ENCODE measurements at regions not wholly inside any gene's neighbourhood (a gene's known extent, or its start where the extent isn't known, plus 50 kb on each side); places are given as distances from the start of the nearest gene placed in this dataset.

DNA sequence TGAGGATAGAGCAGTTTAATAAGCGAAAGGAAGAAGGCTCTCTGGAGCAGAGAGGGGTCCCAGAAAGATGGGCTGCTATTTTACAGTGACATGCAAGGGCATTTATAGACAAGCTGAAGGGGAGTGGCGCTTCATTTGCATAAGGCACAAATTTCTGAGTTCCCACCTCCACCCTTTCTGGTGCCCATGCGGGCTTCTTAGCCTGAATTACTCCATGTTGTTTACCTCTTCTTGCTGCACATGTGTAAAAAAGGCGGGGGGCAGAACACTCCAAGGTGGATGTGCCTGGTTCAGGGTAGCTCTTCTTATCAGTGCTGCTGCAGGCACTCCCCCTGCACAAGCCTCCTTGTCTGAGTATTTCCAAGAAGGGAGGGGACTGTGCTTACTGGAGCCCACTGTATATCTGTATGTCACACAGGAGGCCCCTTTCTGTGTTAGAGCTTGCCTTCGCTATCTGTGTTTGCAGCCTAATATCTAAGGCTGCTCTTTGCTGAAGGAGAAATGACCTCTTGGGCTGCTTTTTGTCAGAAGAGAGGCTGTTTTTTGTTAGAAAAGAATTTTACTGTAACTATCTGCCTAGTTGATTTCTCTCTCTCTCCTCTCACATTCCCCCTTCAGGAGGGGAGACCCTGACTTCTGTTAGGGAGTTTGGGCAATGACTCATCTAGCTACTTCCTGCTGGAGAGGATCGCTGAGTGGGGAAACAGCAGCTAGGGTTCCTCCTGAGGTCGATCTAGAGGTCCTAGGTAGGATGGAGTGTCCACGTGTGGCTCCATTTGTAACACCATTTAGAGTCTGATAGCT, 1057.0 kb upstream of the CNTN5 start:
- 0 out of 2 replicates have a peak overlapping the region, but pooled peaks have one; percentile 59 for H2AFZ ChIP-seq
- H3K36me3 Mint-ChIP-seq (ENCODE audit: low read depth) = no peaks in the 10 kb centered on the region
- H3K27me3 Mint-ChIP-seq (ENCODE audit: insufficient read depth, low read depth, poor library complexity) = no peaks in the 10 kb centered on the region
- H3F3A ChIP-seq (replicated peaks; ENCODE audit: low read depth) = no peaks in the 10 kb centered on the region
- H3K36me3 ChIP-seq (ENCODE audit: insufficient read depth) = no peaks in the 10 kb centered on the region
- H3K4me3 Mint-ChIP-seq = no peak overlapping the region
- ATAC-seq (no peak), DNase-seq (ENCODE audit: low spot score) (no peak)
- peaks cover 3% of the 10 kb centered on the region; the same call in 1 of the 3 replicates for H3K4me1 Mint-ChIP-seq
- H3K9me3 Mint-ChIP-seq = no peaks in the 10 kb centered on the region
- H3K27ac ChIP-seq (ENCODE audit: low read depth) = no peak overlapping the region
- H4K20me1 ChIP-seq (replicated peaks; ENCODE audit: insufficient read depth) = no peaks in the 10 kb centered on the region
- no peak overlapping the region for H3K4me3 ChIP-seq
- no peaks in the 10 kb centered on the region for H3K27me3 ChIP-seq (ENCODE audit: insufficient read depth)
- peak overlapping the region; percentile 43; the same call in 1 of the 2 replicates for H3K27ac Mint-ChIP-seq
- H3K4me2 ChIP-seq = no peak overlapping the region
- H3K4me1 ChIP-seq (ENCODE audit: insufficient read depth) = no peaks in the 10 kb centered on the region
- TF ChIP-seq EZH2phosphoT487 (IDR thresholded peaks at IDR 0.05; ENCODE audit: unreplicated experiment) (no peak), STAT1 (IDR thresholded peaks at IDR 0.05; ENCODE audit: unreplicated experiment) (no peak)
- H3K79me2 ChIP-seq (replicated peaks; ENCODE audit: insufficient read depth) = no peaks in the 10 kb centered on the region
- H3K9me2 ChIP-seq (ENCODE audit: insufficient read depth) = peaks cover 10% of the 10 kb centered on the region

DNA sequence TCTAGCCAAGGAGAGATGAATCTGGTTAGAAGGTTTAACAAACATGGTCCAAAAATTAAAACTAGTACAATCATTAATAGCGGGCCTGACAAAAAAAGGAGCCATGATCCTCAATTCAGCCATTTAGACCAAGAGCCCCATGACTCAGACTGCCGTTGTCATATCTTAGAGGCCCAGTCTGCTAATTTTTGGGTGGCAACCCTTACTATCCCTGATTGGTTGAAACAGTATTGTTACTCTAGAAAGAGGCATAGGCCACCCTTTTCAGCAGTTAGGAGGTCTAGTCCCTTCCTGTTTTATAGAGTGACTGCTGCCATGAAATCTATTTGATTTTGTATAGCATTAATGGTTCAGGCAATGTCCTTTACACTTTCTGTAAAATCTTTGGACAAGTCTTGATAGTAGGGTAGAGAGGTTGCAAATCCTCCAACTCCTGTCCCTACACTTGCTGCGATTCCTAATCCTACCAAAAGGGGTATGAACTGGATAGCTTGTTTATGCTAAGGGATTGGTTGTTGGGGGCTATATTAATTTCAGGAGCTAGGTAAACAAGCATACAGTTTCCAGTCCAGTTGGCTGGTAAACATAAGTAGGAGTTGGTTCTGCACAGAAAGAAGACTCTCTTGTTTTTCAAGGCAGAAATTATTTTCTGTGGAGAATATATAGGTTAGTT, 1056.3 kb upstream of the CNTN5 start:
- TF ChIP-seq, protein P1, sequence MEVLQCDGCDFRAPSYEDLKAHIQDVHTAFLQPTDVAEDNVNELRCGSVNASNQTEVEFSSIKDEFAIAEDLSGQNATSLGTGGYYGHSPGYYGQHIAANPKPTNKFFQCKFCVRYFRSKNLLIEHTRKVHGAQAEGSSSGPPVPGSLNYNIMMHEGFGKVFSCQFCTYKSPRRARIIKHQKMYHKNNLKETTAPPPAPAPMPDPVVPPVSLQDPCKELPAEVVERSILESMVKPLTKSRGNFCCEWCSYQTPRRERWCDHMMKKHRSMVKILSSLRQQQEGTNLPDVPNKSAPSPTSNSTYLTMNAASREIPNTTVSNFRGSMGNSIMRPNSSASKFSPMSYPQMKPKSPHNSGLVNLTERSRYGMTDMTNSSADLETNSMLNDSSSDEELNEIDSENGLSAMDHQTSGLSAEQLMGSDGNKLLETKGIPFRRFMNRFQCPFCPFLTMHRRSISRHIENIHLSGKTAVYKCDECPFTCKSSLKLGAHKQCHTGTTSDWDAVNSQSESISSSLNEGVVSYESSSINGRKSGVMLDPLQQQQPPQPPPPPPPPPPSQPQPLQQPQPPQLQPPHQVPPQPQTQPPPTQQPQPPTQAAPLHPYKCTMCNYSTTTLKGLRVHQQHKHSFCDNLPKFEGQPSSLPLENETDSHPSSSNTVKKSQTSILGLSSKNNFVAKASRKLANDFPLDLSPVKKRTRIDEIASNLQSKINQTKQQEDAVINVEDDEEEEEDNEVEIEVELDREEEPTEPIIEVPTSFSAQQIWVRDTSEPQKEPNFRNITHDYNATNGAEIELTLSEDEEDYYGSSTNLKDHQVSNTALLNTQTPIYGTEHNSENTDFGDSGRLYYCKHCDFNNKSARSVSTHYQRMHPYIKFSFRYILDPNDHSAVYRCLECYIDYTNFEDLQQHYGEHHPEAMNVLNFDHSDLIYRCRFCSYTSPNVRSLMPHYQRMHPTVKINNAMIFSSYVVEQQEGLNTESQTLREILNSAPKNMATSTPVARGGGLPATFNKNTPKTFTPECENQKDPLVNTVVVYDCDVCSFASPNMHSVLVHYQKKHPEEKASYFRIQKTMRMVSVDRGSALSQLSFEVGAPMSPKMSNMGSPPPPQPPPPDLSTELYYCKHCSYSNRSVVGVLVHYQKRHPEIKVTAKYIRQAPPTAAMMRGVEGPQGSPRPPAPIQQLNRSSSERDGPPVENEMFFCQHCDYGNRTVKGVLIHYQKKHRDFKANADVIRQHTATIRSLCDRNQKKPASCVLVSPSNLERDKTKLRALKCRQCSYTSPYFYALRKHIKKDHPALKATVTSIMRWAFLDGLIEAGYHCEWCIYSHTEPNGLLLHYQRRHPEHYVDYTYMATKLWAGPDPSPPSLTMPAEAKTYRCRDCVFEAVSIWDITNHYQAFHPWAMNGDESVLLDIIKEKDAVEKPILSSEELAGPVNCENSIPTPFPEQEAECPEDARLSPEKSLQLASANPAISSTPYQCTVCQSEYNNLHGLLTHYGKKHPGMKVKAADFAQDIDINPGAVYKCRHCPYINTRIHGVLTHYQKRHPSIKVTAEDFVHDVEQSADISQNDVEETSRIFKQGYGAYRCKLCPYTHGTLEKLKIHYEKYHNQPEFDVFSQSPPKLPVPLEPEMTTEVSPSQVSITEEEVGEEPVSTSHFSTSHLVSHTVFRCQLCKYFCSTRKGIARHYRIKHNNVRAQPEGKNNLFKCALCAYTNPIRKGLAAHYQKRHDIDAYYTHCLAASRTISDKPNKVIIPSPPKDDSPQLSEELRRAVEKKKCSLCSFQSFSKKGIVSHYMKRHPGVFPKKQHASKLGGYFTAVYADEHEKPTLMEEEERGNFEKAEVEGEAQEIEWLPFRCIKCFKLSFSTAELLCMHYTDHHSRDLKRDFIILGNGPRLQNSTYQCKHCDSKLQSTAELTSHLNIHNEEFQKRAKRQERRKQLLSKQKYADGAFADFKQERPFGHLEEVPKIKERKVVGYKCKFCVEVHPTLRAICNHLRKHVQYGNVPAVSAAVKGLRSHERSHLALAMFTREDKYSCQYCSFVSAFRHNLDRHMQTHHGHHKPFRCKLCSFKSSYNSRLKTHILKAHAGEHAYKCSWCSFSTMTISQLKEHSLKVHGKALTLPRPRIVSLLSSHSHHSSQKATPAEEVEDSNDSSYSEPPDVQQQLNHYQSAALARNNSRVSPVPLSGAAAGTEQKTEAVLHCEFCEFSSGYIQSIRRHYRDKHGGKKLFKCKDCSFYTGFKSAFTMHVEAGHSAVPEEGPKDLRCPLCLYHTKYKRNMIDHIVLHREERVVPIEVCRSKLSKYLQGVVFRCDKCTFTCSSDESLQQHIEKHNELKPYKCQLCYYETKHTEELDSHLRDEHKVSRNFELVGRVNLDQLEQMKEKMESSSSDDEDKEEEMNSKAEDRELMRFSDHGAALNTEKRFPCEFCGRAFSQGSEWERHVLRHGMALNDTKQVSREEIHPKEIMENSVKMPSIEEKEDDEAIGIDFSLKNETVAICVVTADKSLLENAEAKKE (CRISPR knock-in tag; IDR thresholded peaks at IDR 0.05) = no peak
- TF ChIP-seq, protein P2, sequence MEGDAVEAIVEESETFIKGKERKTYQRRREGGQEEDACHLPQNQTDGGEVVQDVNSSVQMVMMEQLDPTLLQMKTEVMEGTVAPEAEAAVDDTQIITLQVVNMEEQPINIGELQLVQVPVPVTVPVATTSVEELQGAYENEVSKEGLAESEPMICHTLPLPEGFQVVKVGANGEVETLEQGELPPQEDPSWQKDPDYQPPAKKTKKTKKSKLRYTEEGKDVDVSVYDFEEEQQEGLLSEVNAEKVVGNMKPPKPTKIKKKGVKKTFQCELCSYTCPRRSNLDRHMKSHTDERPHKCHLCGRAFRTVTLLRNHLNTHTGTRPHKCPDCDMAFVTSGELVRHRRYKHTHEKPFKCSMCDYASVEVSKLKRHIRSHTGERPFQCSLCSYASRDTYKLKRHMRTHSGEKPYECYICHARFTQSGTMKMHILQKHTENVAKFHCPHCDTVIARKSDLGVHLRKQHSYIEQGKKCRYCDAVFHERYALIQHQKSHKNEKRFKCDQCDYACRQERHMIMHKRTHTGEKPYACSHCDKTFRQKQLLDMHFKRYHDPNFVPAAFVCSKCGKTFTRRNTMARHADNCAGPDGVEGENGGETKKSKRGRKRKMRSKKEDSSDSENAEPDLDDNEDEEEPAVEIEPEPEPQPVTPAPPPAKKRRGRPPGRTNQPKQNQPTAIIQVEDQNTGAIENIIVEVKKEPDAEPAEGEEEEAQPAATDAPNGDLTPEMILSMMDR (conservative IDR thresholded peaks at IDR 0.05; ENCODE audit: low read depth in 2 of 2) = peak in 1 of 2 experiments; percentile 17; a peak in 1 of 4 replicates
- TF ChIP-seq STAT1 (IDR thresholded peaks at IDR 0.05; ENCODE audit: unreplicated experiment) (no peak), NANOG (IDR thresholded peaks at IDR 0.05; ENCODE audit: borderline replicate concordance) (no peak), EZH2phosphoT487 (IDR thresholded peaks at IDR 0.05; ENCODE audit: unreplicated experiment) (no peak), POLR2AphosphoS5 (IDR thresholded peaks at IDR 0.05; ENCODE audit: low read depth) (no peak)
- Histone ChIP-seq H3K4me1 (ENCODE audit: insufficient read depth) (no peaks in the 10 kb centered on the region), H3K36me3 (ENCODE audit: insufficient read depth) (no peaks in the 10 kb centered on the region), H3F3A (replicated peaks; ENCODE audit: low read depth) (no peaks in the 10 kb centered on the region), H3K9me2 (ENCODE audit: insufficient read depth) (peaks cover 10% of the 10 kb centered on the region), H3K4me3 (no peak overlapping the region), H3K27ac (ENCODE audit: low read depth) (no peak overlapping the region), H4K20me1 (replicated peaks; ENCODE audit: insufficient read depth) (no peaks in the 10 kb centered on the region), H2AFZ (0 out of 2 replicates have a peak overlapping the region, but pooled peaks have one; percentile 59), H3K27me3 (ENCODE audit: insufficient read depth) (no peaks in the 10 kb centered on the region), H3K79me2 (replicated peaks; ENCODE audit: insufficient read depth) (no peaks in the 10 kb centered on the region), H3K4me2 (no peak overlapping the region)
- no peak for ATAC-seq
- Mint-ChIP-seq H3K36me3 (ENCODE audit: low read depth) (no peaks in the 10 kb centered on the region), H3K27ac (peak overlapping the region; percentile 43; the same call in 1 of the 2 replicates), H3K27me3 (ENCODE audit: insufficient read depth, low read depth, poor library complexity) (no peaks in the 10 kb centered on the region), H3K4me3 (no peak overlapping the region), H3K4me1 (peaks cover 3% of the 10 kb centered on the region; the same call in 1 of the 3 replicates), H3K9me3 (no peaks in the 10 kb centered on the region)
- no peak for DNase-seq (ENCODE audit: low spot score)

All from GM23338 (cell line).